ENCODE measurements at regions not wholly inside any gene's neighbourhood (a gene's known extent, or its start where the extent isn't known, plus 50 kb on each side); places are given as distances from the start of the nearest gene placed in this dataset.

DNA sequence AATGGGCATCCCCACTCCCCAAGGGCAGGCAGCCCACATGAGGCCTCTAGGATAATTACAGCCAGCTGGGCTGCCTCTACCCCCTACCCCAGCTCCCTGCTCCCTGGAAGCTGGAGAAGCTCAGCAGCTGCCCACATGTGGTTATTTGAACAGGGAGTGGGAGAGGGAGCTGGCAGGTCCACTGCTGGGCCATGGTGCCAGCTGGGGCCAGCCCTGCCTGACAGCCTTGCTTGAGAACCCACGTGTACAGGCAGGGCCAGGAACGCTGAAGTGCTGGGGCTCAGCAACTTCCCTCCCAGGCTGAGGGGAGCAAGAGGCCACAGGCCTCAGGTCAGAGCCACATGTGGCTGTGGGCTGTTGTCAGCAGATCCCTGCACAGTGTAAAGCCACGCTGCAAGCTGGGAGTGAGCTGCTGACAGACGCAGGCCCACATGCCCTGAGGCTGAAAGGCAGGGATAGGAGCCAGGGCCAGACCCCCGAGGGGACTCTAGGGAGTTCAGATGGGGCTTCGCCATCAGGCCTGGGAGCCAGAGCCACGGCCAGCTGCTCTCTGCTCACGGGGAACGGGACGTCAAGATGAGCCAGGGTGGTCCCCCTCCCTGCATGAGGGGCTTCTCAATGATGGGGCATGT, 129.0 kb downstream of the SYF2 start:
- FAIRE-seq: no peak

DNA sequence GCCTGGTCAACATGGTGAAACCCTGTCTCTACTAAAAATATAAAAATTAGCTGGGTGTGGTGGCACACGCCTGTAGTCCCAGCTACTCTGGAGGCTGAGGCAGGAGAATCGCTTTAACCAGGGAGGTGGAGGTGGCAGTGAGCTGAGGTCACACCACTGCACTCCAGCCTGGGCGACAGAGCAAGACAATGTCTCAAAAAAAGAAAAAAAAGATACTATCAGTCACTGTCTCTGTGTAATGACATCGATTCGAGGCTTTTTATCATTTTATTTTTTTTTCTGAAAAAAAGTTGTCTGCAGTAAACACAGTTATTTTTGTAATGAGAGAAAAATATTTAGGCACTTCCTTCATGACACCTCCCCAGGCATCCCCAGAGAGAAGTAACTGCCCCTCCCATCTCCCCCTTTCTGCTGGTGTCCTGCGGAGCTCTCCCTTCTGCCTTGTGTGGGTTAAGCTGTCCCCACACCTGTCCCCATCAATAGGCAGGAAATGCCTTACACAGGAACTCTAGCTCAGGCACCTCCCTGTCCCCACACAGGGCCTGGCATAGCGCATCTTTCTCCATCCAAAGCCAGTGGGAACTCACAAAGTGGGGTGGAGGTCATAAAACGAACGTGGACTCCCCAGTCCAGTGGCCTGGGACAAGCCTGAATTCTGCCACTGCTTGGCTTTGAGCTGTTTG, 132.0 kb downstream of the SYF2 start:
- FAIRE-seq: no peak

DNA sequence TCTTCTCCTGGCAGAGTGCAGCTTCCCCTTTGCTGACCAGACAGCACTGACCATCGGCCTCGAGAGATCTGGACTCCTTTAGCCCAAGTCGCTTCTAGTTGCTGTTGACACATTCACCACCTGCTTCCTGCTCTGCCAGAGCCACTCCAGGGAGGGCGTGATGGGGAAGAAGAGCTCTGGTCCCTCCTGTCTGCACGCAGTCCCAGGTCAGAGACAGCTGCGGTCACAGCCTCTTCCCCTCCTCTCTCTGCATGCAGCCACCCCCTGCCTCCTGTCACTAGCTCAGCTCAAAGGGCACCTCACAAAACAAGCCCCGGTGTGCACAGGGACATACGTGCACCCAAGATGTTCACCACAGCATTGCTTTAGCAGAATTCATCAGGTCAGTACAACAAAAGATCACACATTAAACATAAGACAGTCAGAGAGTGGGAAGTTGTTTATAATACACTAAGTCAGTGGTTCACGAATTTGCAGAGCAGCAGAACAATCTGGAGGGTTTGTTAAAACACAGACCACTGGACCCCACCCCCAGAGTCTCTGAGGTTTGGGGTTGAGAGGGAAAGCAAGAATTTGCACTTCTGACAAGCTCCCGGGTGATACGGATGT, 132.9 kb downstream of the SYF2 start:
- no peak for FAIRE-seq

DNA sequence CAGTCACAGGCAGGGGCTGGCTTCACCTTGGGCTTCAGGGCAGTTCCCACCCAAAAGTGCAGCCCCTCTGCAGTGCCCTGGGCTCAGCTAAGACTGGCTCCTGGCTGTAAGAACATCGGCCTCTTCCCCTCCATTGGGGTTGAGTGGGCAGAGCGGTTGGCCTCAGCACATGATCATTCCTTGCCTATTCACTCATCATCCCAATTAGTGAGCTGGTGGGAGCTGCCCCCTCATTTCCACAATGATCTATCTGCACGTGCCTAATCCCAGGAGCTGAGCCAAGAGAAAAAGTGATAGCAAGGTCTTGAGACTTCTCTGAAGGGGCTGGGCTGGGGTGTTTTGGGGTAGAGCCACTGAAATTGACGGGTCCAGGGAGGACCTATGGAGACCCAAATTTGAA, 133.6 kb downstream of the SYF2 start:
- FAIRE-seq: no peak

DNA sequence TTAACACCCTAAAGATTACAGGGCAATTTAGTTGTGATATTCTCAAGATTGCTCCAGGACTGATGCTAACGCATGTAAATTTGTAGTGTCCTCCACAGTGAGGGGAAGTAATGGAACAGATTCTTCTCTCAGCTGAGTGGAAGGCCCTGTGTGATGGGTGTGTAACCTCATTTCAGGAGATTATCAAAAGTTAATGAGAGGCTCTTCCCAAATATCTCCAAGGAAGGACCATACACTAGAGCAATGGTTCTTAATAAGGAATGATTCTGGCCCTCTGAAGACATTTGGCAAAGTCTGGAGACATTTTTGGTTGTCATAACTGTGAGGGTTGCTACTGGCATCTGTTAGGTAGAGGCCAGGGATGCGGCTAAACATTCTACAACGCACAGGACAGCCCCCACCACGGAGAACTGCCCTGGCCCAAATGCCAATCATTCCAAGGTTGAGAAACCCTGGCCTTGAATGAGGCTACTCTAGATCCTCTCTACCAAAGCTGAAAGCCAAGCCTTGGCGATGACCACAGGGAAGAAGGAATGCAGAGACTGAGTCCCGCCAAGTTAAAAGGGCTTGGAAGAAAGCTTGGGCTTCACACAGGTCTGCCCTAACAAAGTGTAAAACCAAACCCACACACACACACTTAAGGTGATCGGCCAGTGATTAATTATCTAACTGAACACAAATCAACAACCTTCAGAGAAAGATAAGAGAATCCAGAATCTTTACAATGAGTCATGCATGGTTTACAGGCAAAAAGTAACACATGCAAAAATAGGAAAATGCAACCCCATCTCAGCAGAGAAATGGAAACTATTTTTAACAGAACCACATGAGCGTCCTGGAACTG, 135.8 kb downstream of the SYF2 start:
- FAIRE-seq: no peak

DNA sequence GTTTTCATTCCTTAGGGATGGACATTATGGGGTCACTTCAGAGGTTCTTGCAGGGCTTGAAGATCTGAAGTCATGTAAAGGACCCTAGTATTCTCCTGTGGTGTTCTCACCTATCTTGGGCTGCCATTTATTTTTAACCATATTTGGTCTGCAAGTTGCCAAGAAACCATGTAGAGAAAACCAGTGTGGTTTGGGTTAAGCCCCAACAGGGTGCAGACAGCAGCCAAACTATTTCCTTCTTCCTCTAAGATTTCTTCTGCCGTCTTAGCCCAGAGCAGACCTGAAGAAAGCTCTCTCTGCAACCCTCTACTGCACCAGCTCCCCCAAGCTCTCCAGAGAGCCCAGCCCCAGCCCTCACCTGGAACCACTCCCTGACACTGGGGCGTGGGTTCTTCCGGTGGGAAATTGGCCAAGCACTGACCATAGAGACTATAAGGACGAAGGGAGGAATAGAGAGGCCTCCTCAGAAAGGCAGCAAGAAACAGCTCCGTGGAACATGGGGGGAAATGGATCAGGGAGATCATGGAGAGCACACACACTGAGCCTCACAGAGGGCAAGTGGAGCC, 136.6 kb downstream of the SYF2 start:
- no peak for FAIRE-seq

DNA sequence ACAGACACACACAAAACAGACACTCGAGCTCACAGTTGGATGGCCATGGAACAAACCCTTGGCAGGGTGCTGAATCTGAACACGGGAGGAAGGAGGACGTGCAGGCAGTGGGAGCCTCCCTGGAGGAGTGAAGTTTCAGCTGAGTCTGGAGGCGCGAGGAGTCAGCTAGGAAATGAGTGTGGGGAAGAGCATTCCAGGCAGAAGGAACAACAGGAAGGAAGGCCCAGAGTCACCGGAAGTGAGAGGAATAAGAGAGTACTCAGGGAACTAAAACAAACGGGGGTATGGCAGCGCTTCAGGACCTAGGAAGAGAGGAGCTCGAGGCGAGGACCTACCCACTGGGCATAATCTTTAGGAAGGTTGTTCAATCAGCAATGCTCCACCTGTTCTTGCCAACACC, 137.3 kb downstream of the SYF2 start:
- no peak for FAIRE-seq

DNA sequence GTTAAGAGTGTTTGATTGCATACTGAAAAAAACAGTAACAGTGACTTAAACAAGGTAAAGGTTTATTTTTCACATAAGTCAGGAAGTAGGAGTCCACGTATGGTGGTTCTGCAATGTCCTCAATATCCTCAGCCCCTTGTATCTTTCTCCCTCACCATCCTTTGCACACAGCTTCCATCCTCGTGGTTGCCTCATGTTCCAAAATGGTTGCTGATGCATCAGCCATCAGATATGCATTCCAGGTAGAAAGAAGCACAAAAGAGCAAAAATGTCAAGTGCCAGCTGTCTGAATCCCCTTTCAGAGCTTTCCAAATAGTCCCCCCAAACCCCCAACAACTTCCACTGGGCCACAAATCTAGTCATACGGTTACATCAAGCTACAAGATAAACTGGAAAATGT, 138.1 kb downstream of the SYF2 start:
- FAIRE-seq: no peak

DNA sequence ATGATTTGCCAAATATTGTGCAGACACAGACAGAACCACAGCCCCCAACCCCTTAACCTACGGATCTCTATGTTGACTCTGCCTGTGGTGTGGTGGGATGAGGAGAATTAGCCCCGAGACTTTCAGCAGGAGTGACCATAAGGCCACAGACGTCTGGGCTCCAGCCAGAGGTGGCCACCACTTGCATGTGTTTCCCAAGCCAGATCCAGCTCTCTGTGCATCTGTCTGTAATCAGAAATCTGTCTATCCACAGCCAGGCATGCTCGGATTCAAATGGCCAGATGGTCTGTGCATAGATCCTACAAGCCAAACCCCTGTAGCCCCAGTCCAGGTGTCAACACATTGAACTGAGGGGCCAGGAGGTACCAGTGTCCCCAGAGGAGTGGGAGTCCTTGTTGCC, 140.6 kb downstream of the SYF2 start:
- FAIRE-seq: no peak

DNA sequence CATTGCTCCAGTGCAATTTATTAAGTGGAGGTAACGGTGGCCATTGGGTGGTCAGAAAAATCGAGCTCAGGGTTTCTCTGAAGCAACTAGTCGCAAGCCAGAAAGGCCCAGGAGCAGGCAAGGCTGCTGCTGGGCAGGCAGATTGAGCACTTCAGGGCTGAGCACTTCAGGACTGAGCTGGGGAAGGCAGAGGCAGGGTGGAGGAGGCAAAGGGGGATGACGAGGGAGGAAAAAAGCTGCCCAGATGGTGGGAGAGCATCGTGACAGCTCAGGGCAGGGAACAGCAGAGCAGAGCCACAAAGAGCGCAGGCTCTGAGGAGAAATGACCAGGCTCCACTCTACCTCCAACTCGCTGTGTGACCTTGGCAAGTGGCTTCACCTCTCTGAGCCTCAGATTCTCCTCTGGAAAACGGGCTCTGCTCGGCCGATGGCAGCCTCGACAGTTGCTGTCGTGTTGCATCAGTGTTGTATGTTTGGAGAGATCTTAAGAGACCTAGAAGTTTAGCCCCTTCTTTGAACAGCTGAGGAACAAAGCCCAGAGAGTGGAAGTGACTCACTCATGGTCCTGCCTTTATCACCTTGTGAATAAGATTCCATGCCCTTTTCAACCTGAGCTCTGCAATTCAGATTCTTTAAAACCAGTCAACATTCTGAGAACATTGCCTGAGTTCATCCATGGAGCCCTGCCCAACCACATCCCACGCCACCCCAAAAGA, 141.4 kb downstream of the SYF2 start:
- no peak for FAIRE-seq

DNA sequence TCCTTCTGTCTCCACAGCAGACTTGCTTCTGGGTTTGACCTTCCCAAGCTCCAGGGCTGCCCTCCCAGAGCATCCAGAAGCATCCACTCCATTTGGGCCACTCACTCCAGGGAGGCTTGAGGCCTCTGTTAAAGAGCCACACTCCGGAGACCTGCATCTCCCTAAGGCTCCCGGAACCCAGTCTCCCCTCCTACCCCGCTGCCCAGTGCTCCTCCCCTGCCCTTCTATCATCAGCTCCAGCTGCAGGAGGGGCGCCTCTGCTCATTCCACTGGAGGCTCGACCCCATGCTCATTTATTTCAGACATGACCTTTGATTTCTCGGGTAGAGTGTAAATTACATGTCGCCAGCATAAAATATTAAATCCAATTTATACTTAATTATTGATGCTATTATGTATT, 142.5 kb downstream of the SYF2 start:
- FAIRE-seq: no peak

DNA sequence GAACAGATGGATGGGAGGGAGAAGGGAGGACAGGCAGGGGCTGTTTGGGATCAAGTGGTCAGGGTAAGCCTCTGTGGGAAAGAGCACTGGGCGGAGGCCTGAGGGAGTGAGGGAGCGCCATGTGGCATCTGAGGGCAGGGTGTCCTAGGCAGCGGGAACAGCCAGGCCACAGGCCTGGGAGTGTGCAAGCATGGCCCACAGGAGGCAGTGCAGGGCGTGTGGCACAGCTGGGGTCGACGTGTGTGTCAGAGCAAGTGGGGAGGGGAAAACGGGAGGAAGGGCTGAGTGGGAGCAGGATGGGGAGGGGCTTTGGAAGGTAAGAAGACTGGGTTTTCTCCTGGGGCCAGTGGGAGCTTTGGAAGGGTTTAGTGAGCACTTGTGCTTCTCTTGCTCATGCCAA, 143.4 kb downstream of the SYF2 start:
- FAIRE-seq: no peak

DNA sequence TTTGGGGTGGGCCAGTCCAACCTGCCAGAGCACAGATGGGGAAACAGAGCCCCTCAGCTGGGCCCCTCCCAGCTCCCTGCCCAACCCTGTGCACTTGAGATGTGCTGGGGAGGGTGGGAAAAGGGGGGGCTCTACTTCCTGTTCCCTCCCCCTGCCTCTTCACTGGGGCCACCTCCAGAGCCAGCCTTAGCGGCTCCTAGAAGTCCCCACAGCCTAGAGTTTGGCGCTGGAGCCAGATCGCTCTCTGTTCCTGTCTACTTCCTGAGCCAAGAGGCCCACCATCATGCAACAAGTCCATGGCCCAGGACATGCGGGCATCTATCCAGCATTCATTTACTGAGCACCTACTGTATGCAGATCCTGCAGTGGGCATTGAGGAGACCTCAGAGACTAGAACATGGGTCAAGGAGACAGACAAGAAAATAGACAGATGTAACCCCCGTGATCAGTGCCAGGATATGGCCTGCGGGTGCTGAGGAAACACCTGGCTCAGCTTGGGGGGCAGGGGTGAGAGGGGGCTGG, 144.1 kb downstream of the SYF2 start:
- FAIRE-seq: no peak

DNA sequence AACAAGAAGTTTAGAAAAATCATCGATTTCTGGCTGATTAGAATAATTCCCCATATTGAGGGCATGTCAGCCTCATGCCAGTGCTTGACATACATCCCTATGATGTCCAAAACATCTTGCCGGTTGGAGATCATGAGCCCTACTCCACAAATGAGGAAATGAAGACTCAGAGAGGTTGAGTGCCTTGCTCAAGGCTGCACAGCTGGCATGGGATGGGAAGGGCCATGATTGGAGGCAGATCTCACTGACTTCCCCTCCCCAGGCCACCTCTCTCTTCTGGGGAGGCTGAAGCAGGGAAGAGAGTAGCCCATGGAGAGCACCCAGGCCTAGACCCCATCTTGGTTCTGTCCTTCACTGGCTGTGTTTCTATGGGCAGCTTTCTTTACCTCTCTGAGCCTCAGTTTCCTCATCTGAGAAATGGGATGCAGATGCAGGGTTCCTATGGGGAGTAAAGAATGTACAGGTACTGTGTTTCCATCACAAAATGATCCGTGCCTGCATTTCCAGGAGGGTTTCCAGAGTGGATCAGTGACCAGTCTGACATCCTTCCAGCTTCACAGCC, 145.7 kb downstream of the SYF2 start:
- FAIRE-seq: no peak

DNA sequence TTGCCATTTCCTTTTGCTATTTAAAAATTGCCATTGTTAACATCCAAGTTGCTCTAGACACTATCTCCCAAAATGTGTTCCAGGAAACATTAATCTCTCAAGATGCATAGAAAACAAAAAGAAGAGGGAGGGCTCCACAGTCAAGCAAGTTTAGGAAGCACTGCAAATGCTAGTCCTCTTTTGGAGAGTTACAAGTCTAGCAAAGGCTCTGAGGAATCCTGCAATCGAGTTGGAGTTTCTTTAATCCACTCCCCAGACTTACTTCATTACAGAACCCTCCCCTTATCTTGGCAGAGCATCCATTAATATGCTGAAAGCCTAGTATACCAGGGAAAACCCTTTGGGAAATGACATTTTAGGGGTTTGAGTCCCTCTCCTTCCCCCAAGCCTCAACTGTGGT, 147.9 kb downstream of the SYF2 start:
- no peak for FAIRE-seq

DNA sequence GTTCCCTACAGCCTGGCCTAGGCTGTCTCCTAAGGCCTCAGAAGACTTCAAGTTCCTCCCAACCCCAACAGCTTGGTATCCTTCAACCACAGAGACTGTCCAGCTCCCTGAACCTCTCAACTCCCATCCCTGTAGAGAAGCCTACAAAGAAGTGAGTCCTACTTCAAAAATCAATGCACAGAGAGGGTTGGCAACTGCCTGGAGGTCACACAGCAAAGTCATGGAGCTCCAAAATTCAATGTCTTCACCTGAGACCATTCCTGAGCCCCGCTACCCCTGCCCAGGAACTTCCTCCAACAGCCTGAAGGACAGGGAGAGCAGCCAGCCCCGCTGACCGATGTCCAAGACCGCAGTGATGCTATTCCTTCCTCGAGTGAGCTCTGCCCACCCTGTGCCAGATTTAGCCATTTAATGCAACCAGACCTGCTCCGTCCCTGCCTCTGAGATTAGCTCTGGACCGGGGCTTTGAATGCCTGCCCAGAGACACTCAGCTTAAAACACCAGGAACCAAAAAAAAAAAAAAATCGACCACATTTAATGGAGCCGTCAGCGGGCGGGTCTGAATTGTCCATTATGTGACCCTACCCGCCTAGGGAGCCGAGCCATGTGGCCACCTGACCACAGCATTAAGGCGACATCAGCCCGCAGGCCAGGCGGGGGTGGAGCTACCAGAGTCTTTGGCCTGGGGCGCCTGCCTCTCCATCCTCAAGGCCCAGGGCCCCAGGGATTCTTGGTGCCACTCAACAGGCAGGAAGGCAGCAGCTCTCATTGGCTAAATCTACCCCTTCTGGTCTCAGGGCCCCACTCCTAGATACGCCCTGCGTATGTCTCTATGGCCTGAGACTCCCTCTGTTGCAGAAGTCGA, 148.6 kb downstream of the SYF2 start:
- no peak for FAIRE-seq

DNA sequence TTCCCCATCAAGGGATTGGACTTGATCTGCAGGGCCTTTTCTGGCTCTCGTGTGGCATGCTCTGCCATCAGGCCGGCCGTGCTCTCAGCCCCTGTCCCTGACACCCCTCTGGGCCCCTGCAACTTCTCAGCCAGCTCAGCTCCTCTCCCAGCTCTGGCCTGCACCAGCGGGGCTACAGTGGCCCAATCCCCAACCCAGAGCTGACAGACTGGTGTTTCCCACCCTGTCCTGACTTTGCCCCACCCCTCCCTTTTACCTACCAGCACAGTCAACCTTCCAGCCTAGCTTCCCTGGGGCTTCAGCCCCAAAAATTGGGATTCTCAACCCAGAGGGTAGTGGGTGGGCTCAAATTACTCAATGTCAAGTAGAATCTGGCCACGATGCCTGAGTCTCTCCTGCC, 149.3 kb downstream of the SYF2 start:
- no peak for FAIRE-seq

DNA sequence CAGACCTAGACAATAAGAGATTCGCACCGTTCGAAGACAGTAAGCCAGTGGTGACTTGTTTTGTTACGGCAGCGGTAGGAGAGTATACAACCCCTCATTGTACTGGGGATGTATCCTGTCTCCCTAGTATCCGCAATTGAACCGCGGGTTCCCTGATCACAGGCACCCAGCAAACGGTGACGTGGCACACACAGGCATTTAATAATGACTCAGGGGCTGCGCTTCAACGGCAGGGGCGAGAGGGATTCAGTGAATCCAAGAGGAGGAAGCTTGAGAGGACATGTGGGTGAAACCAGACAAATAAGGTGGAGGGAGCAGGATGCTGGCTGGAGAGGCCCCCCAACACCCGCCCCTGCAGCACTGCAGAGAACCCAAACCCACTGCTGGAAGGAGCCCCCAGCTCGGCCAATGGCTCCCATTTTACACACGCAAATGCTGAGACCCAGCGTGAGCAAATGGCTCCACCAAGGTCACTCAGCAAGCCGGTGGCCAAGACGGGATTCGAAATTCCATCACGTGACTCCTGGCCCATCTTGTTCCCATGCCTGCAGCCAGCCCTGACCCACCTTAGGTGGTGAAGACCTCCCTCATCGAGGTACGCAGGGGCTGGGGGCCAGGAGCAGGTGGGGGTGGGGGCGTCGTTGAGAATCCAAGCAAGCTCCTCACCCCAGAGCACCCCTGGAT, 149.9 kb downstream of the SYF2 start:
- no peak for FAIRE-seq

DNA sequence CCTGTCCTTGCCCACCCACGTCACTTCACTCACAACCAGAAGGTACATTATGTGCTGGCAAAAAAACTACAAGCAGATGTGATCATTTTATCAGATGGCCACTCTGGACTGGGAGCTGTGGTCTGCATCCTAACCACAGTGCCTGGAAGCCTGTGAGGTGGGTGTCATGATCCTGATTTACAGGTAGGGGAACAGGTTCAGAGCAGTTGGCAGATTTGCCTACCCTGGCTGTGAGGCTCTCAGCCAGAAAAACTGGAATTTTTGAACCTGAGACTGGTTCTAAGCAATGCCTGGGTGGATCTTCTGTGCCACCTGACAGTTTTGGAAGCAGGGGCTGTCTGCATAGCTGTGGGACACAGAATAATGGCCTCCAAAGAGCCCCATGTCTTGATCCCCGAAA, 150.8 kb downstream of the SYF2 start:
- no peak for FAIRE-seq

All from A204.1 (cell line).